HG03097 (cell line): ENCODE measurements at regions not wholly inside any gene's neighbourhood (a gene's known extent, or its start where the extent isn't known, plus 50 kb on each side); places are given as distances from the start of the nearest gene placed in this dataset.
"Not testable (repeated sequence)": the region's sequence is repeated elsewhere in the genome, so short reads cannot be mapped to it uniquely, and the experiment has no call there.

Experiments
- ATAC-seq: cut with Tn5 transposase; IDR thresholded peaks from one replicate; pipeline ENCODE4 v1.9.1; 2021; ENCODE audit not compliant: unreplicated experiment, low FRiP score

DNA sequence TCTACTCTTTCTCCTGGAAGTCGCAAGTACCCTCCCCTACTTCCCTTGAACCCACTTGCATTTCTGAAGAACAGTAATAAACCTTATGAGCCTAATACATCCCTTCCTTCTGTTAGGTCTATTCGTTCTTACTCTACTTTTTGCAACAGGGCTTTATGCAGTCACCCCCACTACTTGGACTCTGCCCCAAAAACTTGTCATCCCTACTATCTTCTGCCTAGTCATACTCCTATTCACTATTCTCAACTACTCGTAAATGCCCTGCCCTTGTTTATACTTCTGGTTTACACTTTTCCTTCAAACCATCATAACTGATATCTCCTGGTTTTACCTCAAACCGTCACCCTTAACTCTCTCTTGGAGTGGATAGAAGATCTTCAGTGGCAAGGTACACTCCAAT is 55.2 kb upstream of the SLIT2 start:
- no peak for ATAC-seq

DNA sequence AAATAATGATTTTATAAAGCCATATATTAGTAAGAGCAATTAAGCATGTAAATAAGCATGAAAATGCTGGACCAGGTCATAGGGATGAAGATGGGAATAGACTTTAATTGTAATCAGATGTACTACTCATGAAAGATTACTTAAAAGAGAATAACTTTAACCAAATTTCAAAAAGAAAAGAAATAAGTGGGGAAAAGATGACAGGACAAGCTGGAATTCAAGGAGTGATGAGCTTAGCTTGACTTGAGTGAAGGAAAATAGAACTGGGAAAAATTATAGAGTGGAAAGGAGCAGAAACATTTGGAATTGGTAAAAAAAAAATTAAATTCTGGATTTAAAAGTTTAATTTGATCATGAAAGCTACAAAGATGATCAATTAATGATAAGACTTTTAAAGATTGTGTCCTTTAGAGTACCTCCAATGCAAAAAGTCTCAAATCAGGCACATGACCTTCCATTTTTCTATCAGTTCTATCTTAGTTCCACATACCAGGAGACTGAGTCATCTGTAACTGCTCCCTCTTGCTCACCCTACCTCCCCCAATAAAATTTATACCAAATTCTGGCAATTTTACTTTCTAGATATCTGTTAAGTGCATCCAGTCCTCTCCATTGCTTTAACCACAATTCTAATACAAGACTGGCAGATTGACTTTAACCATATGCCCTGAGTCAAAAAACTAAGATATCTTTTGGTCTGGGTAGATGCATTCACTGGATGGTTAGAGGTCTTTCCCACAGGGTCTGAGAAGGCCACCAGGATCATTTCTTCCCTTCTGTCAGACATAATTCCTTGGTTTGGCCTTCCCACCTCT is 56.4 kb upstream of the SLIT2 start:
- no peak for ATAC-seq

DNA sequence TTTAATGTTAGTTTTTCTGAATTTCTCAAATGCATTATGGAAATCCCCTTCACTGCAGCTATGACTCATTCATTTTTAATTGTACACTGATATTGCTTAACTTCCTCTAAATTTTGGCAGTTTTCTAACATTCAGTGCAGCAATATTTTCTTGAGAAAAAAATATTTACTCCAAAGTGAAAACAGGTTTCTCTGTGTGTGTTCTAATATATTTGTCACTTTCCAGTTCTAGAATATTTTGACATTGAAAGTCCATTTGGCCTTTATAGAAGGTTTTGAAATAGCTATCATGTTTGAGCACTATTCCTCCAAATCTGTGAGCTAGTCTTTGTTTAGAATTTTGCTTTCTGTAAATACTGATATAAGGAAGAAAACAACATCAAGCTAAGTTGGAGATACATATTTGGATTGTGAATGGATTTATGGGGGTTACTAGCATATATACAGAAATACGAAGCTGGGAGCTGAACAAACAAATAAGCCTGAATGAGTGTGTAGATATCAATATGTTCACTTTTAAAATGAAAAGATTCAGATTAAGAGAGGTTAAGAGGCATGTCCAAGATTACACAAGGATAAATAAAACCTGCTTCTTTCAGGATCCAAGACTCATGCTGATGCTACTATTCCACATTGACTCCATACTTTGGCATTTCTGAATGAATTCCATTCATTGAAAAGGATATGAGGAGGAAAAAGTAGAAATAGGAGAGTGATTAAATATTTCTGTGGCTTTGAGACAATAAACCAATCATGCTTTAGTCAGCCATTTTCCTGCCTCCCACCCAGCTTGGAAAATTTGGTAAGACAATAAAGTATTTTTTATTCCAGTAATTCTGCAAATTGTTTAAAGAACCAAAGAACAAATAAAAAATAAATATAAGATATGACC is 57.3 kb upstream of the SLIT2 start:
- ATAC-seq: no peak

GRCh38 chr4:20193141-20193936 is 58.4 kb upstream of the SLIT2 start:
- no peak for ATAC-seq

- ATAC-seq: no peak
These were observed 59.0 kb upstream of the SLIT2 start for GRCh38 chr4:20192736-20193135.

GRCh38 chr4:20185103-20185502 is 66.6 kb upstream of the SLIT2 start:
- no peak for ATAC-seq

- ATAC-seq: not testable (repeated sequence)
These were observed 68.6 kb upstream of the SLIT2 start for GRCh38 chr4:20183131-20183530.

DNA sequence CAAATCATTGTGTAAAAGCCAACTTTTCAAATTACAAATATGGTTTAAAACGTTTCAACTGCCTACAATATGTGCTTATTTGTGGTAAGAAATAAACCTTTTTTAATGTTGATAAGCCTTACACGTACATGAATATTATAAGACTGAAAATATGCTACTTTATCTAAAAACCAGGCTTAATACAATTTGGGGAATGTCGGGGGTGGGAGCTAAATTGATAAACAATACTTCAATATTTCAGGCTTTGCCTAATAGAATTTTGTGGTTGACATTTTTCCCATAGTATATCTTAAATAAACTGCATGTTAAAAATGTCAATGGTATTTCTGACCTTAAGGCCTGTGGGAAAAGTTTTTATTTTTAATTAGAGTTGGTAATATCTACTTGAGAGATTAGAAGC is 69.8 kb upstream of the SLIT2 start:
- ATAC-seq: no peak

DNA sequence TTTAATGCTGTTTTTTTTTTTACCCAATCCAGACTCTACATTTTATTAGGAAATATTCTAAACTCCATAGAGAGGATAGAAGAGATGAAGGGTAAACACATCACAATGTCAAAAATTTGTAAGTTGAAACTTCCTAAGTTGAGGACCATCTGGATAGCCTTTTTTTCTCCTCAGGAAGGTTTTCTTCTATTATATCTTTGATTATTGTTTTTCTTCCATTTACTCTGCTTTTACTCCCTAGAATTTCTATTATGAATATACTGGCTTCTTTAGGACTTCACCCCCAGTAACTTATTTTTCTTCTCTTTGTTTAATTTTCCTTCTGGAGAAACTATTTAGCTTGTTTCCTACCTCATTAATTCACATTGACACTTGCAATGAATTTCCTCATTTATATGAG is 71.2 kb upstream of the SLIT2 start:
- no peak for ATAC-seq

DNA sequence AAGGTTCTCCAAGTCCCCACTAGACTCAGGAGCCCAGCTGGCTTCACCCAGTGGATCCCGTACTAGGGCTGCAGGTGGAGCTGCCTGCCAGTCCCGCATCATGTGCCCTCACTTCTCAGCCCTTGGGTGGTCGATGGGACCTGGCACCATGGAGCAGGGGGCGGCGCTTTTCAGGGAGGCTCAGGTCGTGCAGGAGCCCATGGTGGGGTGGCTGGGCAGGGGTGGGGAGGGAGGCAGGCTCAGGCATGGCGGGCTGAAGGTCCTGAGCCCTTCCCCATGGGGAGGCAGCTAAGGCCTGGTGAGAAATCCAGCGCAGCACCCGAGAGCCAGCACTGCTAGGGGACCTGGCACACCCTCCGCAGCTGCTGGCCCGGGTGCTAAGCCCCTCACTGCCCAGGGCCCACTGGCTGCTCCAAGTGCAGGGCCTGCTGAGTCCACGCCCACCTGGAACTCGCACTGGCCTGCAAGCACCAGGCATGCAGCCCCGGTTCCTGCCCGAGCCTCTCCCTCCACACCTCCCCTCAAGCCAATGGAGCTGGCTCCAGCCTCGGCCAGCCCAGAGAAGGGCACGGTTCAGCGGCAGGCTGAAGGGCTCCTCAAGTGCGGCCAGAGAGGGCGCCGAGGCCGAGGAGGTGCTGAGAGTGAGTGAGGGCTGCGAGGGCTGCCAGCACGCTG is 72.7 kb upstream of the SLIT2 start:
- no peak for ATAC-seq

DNA sequence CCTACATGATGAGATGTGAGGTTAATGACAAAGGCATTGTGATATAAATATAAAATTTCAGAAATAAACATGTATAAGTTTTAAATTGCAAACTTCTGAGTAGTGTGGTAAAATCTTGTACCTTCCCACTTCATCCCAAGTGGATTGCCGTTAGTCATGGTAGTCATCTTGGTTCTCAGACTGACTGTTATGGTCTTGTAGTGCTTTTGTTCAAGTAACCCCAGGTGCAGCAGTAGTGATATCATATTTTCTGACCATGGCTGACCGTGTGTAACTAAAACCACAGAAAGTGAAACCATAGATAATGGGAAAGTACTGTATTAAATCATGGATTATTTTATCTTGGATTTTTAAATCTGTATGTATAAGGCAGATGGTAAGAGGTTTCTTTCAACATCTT is 74.8 kb upstream of the SLIT2 start:
- no peak for ATAC-seq

GRCh38 chr4:20172070-20172760 is 79.5 kb upstream of the SLIT2 start:
- ATAC-seq: no peak

DNA sequence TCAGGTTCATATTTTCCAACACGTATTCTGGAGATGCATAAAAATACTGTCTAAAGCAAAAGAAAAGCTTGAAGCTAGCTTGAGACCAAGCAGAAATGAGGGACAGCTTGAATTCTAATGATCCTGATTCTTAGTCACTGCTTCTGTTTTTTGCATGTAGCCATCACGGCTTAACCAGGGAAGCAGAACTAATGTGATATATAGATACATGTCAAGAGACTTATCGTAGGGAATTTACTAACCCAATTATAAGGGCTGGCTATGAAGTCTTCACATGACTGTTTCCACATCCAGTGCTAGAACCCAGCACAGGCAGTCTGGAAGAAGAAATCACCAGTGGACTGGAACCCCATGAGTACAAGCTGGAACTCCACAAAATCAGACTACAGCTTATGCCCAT is 85.2 kb upstream of the SLIT2 start:
- no peak for ATAC-seq

GRCh38 chr4:20159516-20159915 is 92.2 kb upstream of the SLIT2 start:
- ATAC-seq: no peak

DNA sequence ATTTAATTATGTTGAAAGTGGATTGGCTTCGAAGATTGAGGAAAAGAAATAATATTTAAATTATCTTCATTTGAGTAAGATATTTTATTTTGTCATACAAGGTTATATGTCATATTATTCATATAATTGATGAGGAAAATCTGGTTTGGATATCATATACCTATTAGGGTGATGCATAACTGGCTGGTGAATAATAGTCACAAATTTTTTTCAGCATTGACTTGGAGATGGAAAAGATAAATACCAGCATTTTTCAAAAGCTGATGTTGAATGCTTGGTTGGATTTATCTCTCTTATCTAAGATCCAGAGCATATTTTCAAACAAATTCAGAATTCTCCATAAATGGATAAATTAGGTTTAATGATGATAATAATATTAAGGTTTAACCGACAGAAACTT is 93.5 kb upstream of the SLIT2 start:
- ATAC-seq: no peak

DNA sequence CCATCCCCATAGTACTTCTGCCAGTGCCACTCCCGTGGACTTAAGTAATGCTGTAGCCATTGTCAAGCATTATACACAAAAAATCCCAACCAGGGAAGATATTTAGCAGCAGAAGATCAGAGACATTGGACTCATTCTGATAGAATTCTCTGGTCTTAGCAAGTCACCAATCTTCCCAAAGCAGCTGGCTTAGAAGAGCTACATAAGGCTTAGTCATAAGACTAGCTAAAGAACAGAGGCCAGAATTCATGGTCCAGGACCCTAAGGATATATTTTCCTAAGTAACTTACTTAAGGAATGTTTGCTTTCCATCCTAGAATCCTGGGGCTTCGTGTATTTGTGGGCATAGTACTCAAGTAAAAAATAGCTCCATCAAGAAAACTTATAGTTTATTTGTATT is 100.3 kb upstream of the SLIT2 start:
- no peak for ATAC-seq

DNA sequence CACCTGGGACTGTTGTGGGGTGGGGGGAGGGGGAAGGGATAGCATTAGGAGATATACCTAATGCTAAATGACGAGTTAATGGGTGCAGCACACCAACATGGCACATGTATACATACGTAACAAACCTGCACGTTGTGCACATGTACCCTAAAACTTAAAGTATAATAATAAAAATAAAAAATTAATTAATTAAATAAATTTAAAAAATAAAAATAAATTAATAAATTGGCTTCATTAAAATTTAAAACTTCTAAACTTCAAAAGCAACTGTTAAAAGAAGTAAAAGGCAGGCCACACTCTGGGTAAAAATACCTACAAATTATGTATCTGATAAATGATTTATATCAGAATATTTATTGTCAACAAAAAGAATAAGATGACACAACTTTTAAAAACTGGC is 102.6 kb upstream of the SLIT2 start:
- ATAC-seq: not testable (repeated sequence)

GRCh38 chr4:20137176-20137575 is 114.5 kb upstream of the SLIT2 start:
- ATAC-seq: no peak

- ATAC-seq: no peak
These were observed 124.1 kb upstream of the SLIT2 start for GRCh38 chr4:20127626-20128025.

- no peak for ATAC-seq
These were observed 124.8 kb upstream of the SLIT2 start for GRCh38 chr4:20126906-20127305.
